ENCODE measurements at regions not wholly inside any gene's neighbourhood (a gene's known extent, or its start where the extent isn't known, plus 50 kb on each side); places are given as distances from the start of the nearest gene placed in this dataset.

GRCh38 chr10:118412132-118412760 is 70.1 kb upstream of the FAM204A start:
- no peak for DNase-seq (ENCODE audit: low read depth)

DNA sequence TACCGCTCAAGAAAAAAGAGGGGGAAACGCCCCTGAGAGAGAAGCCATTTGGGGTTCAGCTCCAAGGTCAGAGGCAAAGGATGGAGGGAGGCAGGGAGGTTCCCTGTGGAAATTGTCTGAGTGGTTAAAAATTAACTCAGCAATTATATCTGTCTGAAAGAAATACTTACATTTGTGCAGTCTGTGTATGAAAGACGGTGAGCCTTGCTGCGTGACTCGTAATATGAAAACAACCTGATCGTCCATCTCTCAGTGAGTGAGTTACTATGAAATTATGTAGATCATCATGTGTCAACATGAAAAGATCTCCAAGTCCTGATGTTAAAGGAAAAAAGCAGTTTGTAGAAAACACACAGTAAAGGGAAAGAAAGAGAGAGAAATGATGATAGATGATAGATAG is 67.2 kb upstream of the FAM204A start:
- no peak for DNase-seq (ENCODE audit: low read depth)

DNA sequence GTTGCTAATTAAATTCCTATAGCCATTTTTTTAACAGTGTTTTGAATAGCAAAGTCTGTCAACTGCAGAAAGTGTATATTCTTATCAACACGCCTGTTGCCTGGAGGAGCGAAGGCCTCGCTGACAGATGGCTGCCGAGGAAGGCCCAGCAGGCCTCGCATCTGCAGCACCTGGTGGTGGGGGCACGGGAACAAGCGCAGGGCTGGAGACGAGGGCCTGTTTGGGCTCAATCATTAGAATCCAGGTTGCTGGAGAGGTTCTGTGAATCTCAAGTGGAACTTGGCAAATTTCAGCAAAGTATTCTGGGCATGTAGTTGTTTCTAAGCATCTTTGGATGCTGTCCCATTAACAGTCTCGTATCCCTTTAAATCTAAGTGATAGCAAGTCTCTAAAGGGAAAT is 66.1 kb upstream of the FAM204A start:
- DNase-seq (ENCODE audit: low read depth): no peak

DNA sequence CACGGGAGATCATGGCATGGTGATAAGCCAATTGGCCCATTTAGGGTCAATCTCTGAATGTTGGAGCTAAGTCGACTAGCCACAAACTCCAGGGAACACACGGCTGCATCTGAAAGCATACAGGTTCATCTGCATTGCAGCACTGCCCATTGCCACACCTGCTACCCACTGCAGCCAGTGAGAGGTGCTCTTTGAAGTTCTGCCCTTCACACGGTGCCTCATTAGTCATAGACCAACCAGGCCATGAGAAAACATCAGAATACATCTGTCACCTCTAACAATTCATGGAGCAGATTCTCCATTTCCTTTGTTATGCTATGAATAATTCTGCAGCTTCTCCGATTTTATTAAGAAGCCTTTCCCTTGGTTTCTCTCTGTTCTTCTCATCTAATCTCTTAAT is 65.7 kb upstream of the FAM204A start:
- no peak for DNase-seq (ENCODE audit: low read depth)

DNA sequence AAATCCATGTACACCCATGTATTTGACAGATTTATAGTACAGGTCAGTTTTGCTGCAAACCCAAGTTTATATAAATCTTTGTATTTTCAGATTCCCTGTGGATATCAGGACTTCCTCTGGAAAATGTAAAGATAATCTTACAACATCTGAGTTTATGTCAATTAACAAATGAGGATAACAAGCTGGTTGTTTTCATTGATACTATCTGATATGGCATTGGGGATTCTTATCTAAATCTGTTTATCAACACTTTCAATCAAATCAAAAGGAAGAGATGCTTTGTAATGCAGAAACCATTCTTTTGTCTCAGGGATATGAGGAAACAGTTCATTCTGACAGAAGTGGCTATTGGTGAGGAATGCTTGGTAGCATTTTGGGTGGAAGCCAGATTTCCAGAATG is 64.9 kb upstream of the FAM204A start:
- DNase-seq (ENCODE audit: low read depth): no peak

GRCh38 chr10:118405928-118406327 is 63.8 kb upstream of the FAM204A start:
- DNase-seq (ENCODE audit: low read depth): no peak

GRCh38 chr10:118403967-118404366 is 61.8 kb upstream of the FAM204A start:
- DNase-seq (ENCODE audit: low read depth): no peak

GRCh38 chr10:118401708-118402193 is 59.6 kb upstream of the FAM204A start:
- DNase-seq (ENCODE audit: low read depth): no peak

GRCh38 chr10:118397391-118397790 is 55.3 kb upstream of the FAM204A start:
- DNase-seq (ENCODE audit: low read depth): no peak

GRCh38 chr10:118395947-118396346 is 53.8 kb upstream of the FAM204A start:
- DNase-seq (ENCODE audit: low read depth): no peak

GRCh38 chr10:118394301-118395200 is 52.4 kb upstream of the FAM204A start:
- no peak for DNase-seq (ENCODE audit: low read depth)

- no peak for DNase-seq (ENCODE audit: low read depth)
These were observed 50.6 kb upstream of the FAM204A start for GRCh38 chr10:118392761-118393160.

Measured in HS-27A (cell line).